GM12878 (cell line): ENCODE measurements at regions not wholly inside any gene's neighbourhood (a gene's known extent, or its start where the extent isn't known, plus 50 kb on each side); places are given as distances from the start of the nearest gene placed in this dataset.

Experiments used
- ATAC-seq: fragments of 200-7000 bp; cut with Tn5 transposase; 3 replicates; pipeline ENCODE4 v1.9.1; 2020; ENCODE audit warnings: mild to moderate bottlenecking, moderate library complexity
- BruUV-seq: library from RNA; stranded (reverse); fragments of 400-500 nt; replicated peaks from 2 replicates; lab custom pipeline; 2021; lab: Mats Ljungman, UMichigan
- CTCF ChIA-PET: fragments of 300-600 bp; sonication (Branson Sonifier 250); formaldehyde crosslinking; extraction: SDS; loops from one replicate; lab custom pipeline; 2021; ENCODE audit warnings: inconsistent platforms; lab: Yijun Ruan, JAX
- POLR2A ChIA-PET: fragments of 350-600 bp; formaldehyde crosslinking; extraction: SDS; loops from one replicate; lab custom pipeline; 2021; ENCODE audit warnings: inconsistent platforms; lab: Charles Lee
- RAD21 ChIA-PET: fragments of 300-600 bp; sonication (Branson Sonifier 250); formaldehyde crosslinking; loops from one replicate; lab custom pipeline; 2023; ENCODE audit warnings: antibody characterized with exemption; ENCODE audit not compliant: unreplicated experiment; lab: Charles Lee
- SMC1A ChIA-PET: fragments of 300-600 bp; sonication (Branson Sonifier 250); formaldehyde crosslinking; loops from one replicate; lab custom pipeline; 2023; ENCODE audit not compliant: unreplicated experiment, uncharacterized antibody; lab: Charles Lee
- DNase-seq: peaks from one replicate; pipeline ENCODE4 v3.0.0-alpha.2; 2011; ENCODE audit warnings: low read depth, low spot score
- FAIRE-seq: peaks from 3 replicates; lab custom pipeline; 2011; peaks lifted over from hg19 to GRCh38; lab: Jason Lieb, UNC
- H2AFZ ChIP-seq: 2 replicates; pipeline ENCODE4 v1.6.0; 2011; ENCODE audit warnings: low read depth, low read length, control low read depth; ENCODE audit not compliant: control insufficient read depth
- H3K27ac ChIP-seq: 2 replicates; pipeline ENCODE4 v1.5.1; 2011; ENCODE audit warnings: control low read depth; ENCODE audit not compliant: control insufficient read depth, insufficient read depth
- H3K27me3 ChIP-seq, 2 experiments: replicated peaks in 1 of 2; 2 replicates each; pipeline versions ENCODE4 v1.6.0 to v1.6.1; 2011; ENCODE audit warnings: low read length in 1 of 2; ENCODE audit not compliant: control insufficient read depth in 2 of 2, insufficient read depth in 2 of 2
- H3K36me3 ChIP-seq, 2 experiments: 2 replicates each; pipeline ENCODE4 v1.5.1; 2011; ENCODE audit warnings: low read length in 1 of 2; ENCODE audit not compliant: control insufficient read depth in 2 of 2, insufficient read depth in 2 of 2
- H3K4me1 ChIP-seq: 2 replicates; pipeline ENCODE4 v1.6.1; 2011; ENCODE audit warnings: mild to moderate bottlenecking, low read length, moderate library complexity, mixed read lengths; ENCODE audit not compliant: control insufficient read depth, insufficient read depth
- H3K4me2 ChIP-seq: 2 replicates; pipeline ENCODE4 v1.6.0; 2011; ENCODE audit warnings: control low read depth; ENCODE audit not compliant: control insufficient read depth, insufficient read depth
- H3K4me3 ChIP-seq: fragments of 200-600 bp; sonication (generic); 2 replicates; pipeline ENCODE4 v1.5.1; 2016
- H3K79me2 ChIP-seq: 2 replicates; pipeline ENCODE4 v1.6.0; 2011; ENCODE audit warnings: low read length; ENCODE audit not compliant: control insufficient read depth, insufficient read depth
- H3K9ac ChIP-seq: 2 replicates; pipeline ENCODE4 v1.8.0; 2011; ENCODE audit warnings: low read length, control low read depth, mixed read lengths; ENCODE audit not compliant: control insufficient read depth, insufficient read depth
- H3K9me3 ChIP-seq: replicated peaks from 3 replicates; pipeline ENCODE4 v1.5.1; 2011; ENCODE audit warnings: mild to moderate bottlenecking, low read length; ENCODE audit not compliant: control insufficient read depth, insufficient read depth
- H4K20me1 ChIP-seq: 2 replicates; pipeline ENCODE4 v1.6.0; 2011; ENCODE audit not compliant: control insufficient read depth, insufficient read depth
- BMI1 ChIP-seq: fragments of 450-650 bp; IDR thresholded peaks from 2 replicates; pipeline ENCODE4 v1.6.1; 2016; ENCODE audit warnings: mild to moderate bottlenecking, moderate library complexity, borderline replicate concordance
- CHD1 ChIP-seq: IDR thresholded peaks from 2 replicates; pipeline ENCODE4 v1.6.1; 2012; ENCODE audit warnings: low read depth, low read length, improper control_type of control experiment
- CREB1 ChIP-seq: IDR thresholded peaks from 2 replicates; pipeline ENCODE4 v1.6.1; 2012; ENCODE audit warnings: low read depth, mild to moderate bottlenecking, inconsistent platforms
- EZH2 ChIP-seq: IDR thresholded peaks from 2 replicates; pipeline ENCODE4 v1.6.1; 2012; ENCODE audit warnings: low read depth, mild to moderate bottlenecking, control low read depth, inconsistent platforms, low read length, borderline replicate concordance; ENCODE audit not compliant: control insufficient read depth
- GATAD2B ChIP-seq: fragments of 450-650 bp; conservative IDR thresholded peaks from 2 replicates; pipeline ENCODE4 v1.6.1; 2017; ENCODE audit warnings: low read depth, mild to moderate bottlenecking, moderate library complexity
- KAT2A ChIP-seq: conservative IDR thresholded peaks from 2 replicates; pipeline ENCODE4 v1.6.1; 2011; ENCODE audit warnings: low read depth, low read length; ENCODE audit not compliant: control insufficient read depth
- POLR2AphosphoS5 ChIP-seq: IDR thresholded peaks from 2 replicates; pipeline ENCODE4 v1.6.1; 2011; ENCODE audit warnings: mild to moderate bottlenecking, low read length, inconsistent platforms
- POU2F2 ChIP-seq: IDR thresholded peaks from 3 replicates; pipeline ENCODE4 v1.6.1; 2011; ENCODE audit warnings: low read depth, mild to moderate bottlenecking, low read length, borderline replicate concordance
- WGBS: methylation state at CpG from one replicate; pipeline ENCODE4 v1.1.6; 2016; ENCODE audit warnings: low lambda C conversion rate; ENCODE audit not compliant: insufficient replicate concordance, insufficient coverage; ENCODE audit errors: missing lambda C conversion rate; 5-methylcytosine and 5-hydroxymethylcytosine counted together
- in situ Hi-C: fragments of 300-500 bp; cut with MboI; formaldehyde crosslinking; loops from 9 replicates; pipeline ENCODE4 v1.14.3; 2018; ENCODE audit warnings: mixed read lengths
- intact Hi-C: fragments of 100-400 bp; cut with micrococcal nuclease; formaldehyde crosslinking; loops from one replicate; pipeline ENCODE4 v1.14.2; 2022; ENCODE audit not compliant: unreplicated experiment
- TF ChIP-seq, protein P1 (sequence below): fragments of 450-650 bp; IDR thresholded peaks from 2 replicates; pipeline ENCODE4 v1.6.1; 2017; ENCODE audit warnings: antibody characterized with exemption, mild to moderate bottlenecking, moderate library complexity
- TF ChIP-seq, protein P2 (sequence below): fragments of 450-650 bp; formaldehyde crosslinking; IDR thresholded peaks from 2 replicates; pipeline ENCODE4 v1.4.0; 2022; ENCODE audit warnings: mild to moderate bottlenecking, moderate library complexity
- TF ChIP-seq, protein P3 (sequence below): IDR thresholded peaks from 2 replicates; pipeline ENCODE4 v1.6.1; 2011; ENCODE audit warnings: low read depth, mild to moderate bottlenecking, low read length, moderate library complexity, borderline replicate concordance; ENCODE audit errors: extremely low read depth

DNA sequence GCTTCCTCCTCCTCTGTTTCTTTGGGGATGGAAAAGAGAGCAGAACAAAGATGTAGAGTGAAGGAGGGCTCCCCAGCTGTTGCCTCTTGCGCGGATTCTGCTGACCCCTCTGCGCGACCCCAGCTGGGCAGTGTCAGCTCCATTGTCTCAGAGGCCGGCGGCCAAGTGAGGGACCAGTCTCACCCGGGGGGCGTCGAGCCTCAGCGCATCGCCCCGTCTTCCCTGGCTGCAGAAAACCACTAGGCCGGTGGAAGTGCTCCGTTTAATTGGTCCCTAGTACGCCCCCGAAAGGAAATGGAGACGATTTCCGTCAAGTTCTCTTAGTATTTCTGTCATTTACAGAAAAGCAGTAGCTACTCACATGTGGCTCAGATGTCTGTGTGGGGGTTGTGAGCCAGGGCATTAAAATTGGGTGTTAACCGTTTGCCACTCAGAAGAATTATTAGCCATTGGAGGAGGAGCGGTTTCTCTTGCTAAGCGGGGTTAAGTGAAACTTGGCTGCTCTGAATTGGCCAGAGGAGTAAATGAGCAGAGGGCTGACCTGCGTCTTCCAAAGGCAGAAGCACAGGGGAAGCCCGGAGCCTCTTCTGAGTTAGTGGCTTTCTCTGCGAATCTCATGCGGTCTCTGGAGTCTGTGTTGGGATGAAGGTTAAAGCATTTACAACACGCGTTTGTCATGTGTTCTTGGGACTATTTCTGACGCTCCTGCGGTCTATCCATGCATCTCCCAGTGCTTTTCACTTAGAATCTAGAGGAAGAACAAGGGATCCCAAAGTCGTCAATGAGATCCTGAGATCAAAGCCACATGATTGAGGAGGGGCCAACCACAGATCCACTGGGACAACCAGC, 132.8 kb upstream of the MYO16 start (continued):
- TF ChIP-seq, protein P1, sequence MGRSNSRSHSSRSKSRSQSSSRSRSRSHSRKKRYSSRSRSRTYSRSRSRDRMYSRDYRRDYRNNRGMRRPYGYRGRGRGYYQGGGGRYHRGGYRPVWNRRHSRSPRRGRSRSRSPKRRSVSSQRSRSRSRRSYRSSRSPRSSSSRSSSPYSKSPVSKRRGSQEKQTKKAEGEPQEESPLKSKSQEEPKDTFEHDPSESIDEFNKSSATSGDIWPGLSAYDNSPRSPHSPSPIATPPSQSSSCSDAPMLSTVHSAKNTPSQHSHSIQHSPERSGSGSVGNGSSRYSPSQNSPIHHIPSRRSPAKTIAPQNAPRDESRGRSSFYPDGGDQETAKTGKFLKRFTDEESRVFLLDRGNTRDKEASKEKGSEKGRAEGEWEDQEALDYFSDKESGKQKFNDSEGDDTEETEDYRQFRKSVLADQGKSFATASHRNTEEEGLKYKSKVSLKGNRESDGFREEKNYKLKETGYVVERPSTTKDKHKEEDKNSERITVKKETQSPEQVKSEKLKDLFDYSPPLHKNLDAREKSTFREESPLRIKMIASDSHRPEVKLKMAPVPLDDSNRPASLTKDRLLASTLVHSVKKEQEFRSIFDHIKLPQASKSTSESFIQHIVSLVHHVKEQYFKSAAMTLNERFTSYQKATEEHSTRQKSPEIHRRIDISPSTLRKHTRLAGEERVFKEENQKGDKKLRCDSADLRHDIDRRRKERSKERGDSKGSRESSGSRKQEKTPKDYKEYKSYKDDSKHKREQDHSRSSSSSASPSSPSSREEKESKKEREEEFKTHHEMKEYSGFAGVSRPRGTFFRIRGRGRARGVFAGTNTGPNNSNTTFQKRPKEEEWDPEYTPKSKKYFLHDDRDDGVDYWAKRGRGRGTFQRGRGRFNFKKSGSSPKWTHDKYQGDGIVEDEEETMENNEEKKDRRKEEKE = no peak
- TF ChIP-seq POLR2AphosphoS5 (no peak), BMI1 (no peak)
- TF ChIP-seq, protein P2, sequence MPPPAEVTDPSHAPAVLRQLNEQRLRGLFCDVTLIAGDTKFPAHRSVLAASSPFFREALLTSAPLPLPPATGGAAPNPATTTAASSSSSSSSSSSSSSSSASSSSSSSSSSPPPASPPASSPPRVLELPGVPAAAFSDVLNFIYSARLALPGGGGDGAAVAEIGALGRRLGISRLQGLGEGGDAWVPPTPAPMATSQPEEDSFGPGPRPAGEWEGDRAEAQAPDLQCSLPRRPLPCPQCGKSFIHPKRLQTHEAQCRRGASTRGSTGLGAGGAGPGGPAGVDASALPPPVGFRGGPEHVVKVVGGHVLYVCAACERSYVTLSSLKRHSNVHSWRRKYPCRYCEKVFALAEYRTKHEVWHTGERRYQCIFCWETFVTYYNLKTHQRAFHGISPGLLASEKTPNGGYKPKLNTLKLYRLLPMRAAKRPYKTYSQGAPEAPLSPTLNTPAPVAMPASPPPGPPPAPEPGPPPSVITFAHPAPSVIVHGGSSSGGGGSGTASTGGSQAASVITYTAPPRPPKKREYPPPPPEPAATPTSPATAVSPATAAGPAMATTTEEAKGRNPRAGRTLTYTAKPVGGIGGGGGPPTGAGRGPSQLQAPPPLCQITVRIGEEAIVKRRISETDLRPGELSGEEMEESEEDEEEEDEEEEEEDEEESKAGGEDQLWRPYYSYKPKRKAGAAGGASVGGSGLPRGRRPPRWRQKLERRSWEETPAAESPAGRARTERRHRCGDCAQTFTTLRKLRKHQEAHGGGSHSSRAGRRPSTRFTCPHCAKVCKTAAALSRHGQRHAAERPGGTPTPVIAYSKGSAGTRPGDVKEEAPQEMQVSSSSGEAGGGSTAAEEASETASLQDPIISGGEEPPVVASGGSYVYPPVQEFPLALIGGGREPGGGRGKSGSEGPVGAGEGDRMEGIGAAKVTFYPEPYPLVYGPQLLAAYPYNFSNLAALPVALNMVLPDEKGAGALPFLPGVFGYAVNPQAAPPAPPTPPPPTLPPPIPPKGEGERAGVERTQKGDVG = no peak

GRCh38 chr13:108500711-108501110, 128.7 kb upstream of the MYO16 start:
- no peak for FAIRE-seq
- SMC1A ChIA-PET = interaction anchor here (2.8 kb wide), 1 partner anchor 140 kb away, joined by 7 read pairs; no protein-coding TSS in a partner anchor
- Histone ChIP-seq H3K36me3 (no peaks in the 10 kb centered on the region), H3K9me3 (no peaks in the 10 kb centered on the region), H3K27ac (no peak overlapping the region), H3K4me2 (no peak overlapping the region), H3K4me1 (no peaks in the 10 kb centered on the region), H3K4me3 (no peak overlapping the region), H3K9ac (no peak overlapping the region), H3K27me3 (peaks cover 2 to 3% of the 10 kb centered on the region in 2 experiments; a peak in 2 of 4 replicates), H3K79me2 (no peaks in the 10 kb centered on the region), H4K20me1 (no peaks in the 10 kb centered on the region), H2AFZ (no peak overlapping the region)
- intact Hi-C loops (loop anchor here (10.0 kb wide), 1 partner anchor 394 kb away; no protein-coding TSS in a partner anchor), in situ Hi-C loops (no loop called here)
- POLR2A ChIA-PET = no interaction called here
- CTCF ChIA-PET = no interaction called here
- RAD21 ChIA-PET = no interaction called here
- no peak for ATAC-seq
- 12% methylated on average over 6 of the region's 6 CpGs for WGBS
- no TSS peak for BruUV-seq
- DNase-seq = no peak
- TF ChIP-seq GATAD2B = no peak
- no peak for TF ChIP-seq KAT2A
- no peak for TF ChIP-seq CHD1
- TF ChIP-seq, protein P3, sequence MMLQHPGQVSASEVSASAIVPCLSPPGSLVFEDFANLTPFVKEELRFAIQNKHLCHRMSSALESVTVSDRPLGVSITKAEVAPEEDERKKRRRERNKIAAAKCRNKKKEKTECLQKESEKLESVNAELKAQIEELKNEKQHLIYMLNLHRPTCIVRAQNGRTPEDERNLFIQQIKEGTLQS = no peak
- TF ChIP-seq, protein P2 = no peak
- TF ChIP-seq POU2F2 = no peak
- no peak for TF ChIP-seq CREB1
- no peak for TF ChIP-seq EZH2
